HG03558 (cell line): ENCODE measurements at regions not wholly inside any gene's neighbourhood (a gene's known extent, or its start where the extent isn't known, plus 50 kb on each side); places are given as distances from the start of the nearest gene placed in this dataset.

Experiments
- ATAC-seq: cut with Tn5 transposase; IDR thresholded peaks from one replicate; pipeline ENCODE4 v1.9.1; 2021; ENCODE audit warnings: moderate number of reproducible peaks; ENCODE audit not compliant: unreplicated experiment; ENCODE audit errors: extremely low read depth

DNA sequence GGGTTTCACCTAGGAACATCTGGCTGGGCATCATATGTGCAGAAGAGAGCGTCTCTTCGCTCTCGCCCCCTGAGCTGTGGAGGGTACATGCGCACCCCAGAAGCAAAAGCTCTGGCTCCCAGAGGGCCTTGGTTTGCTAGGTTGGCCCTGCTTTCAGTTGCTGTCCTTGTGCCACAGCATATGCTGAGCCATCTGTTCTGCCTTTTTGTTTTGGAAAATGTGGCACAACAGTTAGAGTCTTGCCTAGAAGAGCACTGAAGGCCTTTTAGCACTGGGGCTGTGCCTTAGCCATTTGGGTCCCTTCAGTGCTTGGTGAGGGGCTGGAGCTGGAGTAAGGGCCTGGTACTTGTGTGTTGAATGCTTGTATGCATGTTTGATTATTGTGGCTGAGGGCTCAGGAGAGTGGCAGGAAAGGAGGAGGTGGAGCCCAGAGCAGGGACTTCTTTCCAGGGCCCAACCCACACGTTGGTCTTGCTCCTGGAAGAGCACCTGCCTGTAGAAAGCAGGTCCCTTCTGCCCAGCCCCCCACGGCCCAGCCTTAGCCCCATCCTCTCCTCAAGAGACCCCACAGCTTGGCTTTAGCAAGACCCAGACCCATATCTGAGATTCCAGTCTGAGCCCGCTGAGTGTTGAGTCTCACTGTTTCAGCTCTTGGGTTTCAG is 113.7 kb downstream of the SLC25A47 start:
- no peak for ATAC-seq

DNA sequence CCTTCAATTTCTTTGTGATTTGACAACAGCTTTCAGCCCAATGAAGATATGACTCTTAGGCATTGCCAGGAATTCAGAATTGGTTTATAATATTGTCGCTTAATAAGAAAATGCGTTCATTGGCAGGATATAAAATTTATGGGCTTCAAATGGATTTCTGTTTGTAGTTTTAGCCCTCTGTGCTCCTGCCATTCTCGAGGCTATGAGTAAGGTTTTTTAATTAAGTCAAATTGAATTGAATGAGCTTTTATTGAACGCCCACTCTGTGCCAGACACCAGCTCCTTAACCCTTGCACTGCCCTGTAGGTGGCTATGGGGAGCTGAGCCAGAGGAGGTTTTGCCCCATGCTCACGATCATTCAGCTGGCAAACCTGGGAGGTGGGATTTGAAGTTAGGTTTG is 115.1 kb downstream of the SLC25A47 start:
- no peak for ATAC-seq

DNA sequence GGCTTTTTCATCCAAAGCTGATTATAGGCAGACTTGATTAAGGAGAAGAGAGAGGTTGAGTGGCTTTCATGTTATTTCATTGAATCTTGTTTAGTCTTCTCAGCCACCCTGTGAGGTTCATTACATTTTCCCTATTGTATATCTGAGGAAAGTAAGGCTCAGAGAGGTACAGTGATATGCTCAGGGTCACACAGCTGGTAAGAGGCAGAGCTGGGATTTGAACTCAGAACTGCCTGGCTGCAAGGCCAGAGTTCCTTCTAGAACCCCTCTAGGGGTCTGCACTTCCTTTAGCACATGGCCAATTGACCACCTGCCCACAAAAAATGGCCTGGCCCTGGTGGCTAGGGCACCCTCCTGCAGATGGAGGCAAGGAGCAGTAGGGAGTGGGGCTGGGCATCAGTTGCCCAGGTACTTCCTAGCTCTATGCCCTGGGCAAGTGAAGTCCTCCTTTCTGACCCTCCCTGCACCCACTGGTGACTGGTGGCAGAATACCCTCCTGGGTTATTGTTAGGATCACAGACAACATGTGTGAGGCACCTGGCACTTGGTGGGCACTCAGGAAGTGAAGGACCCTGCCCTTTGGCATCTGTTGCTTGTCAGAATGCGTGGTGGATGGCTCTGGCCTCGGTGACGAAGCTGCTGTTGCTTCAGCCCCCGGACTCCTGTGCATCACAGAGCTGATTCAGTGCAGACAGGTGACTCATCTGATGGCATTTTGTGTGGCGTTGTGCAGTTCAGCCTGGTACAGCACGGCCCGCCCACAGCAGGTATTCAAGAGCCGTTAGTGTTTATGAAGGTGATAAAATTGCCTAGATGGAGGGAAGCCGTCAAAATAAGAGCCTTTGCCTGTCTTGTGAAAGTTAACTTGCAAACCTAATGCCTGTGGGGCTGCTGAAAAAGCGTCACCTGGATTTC is 115.8 kb downstream of the SLC25A47 start:
- no peak for ATAC-seq

GRCh38 chr14:100439781-100440180 is 116.6 kb downstream of the SLC25A47 start:
- no peak for ATAC-seq

DNA sequence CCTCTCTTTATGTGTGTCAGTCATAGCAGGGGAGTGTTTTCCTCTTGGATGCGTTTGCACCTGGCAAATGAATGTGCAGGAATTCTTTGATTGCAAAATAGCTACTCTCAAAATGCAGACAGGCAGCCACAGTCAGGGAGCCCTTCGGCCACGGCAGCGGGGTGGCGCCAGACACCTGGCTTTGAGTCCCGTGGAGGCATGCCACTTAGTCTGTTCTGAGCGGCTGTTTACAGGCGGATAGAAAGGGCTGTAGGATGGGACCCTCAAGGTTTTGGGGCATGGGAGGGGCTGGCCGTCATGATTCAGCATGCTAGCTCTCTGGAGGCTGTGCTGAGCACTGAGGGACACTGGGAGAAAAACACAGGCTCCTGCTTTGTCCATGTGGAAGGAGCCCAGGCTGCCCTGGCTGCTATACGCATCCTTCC is 117.1 kb downstream of the SLC25A47 start:
- no peak for ATAC-seq

DNA sequence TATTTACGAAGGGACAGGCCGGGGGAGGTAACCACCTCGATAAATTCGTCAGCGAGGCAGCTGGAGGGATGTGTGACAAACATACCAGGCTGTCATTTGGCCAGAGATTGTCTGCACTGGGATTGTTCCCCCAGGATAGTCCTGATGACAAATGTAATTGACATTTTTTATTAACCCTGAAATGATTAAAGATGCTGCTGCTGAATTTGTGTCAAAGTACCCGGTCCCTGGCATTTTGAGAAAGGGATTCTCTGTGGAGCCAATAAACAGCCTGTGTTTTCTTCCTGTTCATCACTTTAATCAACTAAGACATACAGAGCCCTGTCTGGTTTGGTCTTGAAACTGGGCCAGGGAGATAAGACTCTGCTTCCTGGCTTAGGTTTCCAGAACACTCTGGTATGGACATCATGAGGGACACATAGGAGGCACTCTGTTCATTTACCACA is 117.6 kb downstream of the SLC25A47 start:
- no peak for ATAC-seq

GRCh38 chr14:100441271-100441947 is 118.3 kb downstream of the SLC25A47 start:
- ATAC-seq: no peak

DNA sequence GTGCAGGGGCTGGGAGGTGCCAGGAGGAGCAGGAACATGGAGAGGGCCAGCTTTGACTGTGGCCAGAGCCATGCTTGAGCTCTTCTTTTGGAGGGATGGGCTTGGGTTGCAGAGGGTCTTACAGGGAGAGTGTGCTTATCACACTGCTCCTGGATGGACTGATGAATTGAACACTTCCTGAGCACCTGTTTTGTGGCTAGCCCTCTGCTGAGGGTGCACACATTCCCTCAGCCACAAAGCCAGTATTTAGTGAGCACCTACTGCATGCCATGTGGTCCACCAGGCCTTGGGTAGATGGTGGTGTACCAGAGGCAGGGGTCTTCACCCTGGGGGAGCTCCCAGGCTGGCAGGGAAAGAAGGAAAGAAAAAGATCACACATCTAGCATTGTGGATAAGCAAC is 118.9 kb downstream of the SLC25A47 start:
- no peak for ATAC-seq

GRCh38 chr14:100442498-100443490 is 119.7 kb downstream of the SLC25A47 start:
- no peak for ATAC-seq

- ATAC-seq: no peak
Measured at GRCh38 chr14:100443603-100444002, 120.5 kb downstream of the SLC25A47 start.

DNA sequence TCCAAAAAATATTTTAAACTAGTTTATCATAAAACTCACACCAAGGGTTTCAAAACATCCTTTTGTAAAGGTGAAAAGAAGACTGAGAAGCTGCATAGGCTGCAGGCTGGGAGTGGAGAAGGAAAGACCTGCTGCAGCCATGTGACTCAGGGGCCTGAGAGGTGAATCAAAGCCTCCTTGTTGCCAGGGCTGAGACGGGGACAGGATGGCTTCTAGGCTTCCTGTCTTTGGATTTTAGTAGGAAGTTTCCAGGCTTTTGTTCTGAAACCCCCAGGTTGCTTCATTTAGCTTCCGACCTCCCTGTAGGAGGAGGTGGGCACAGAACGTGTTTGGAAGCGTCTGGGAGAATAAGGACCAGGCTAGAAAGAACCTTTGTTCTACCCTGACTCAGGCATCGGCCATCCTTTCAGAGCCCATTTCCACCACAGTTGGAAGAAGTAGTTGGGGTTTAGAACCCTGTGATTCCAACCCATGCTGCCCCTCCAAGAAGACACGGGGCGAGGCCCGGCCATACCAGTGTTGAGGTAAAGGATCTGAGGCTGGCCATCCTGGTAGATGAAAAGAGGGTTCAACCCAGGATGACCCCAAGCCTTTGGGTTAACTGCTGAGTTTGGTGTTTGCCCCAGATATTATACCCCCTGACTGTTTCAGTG is 122.4 kb downstream of the SLC25A47 start:
- ATAC-seq: no peak

GRCh38 chr14:100446572-100446971 is 123.4 kb downstream of the SLC25A47 start:
- no peak for ATAC-seq

- no peak for ATAC-seq
Measured at GRCh38 chr14:100448376-100448775, 125.2 kb downstream of the SLC25A47 start.

DNA sequence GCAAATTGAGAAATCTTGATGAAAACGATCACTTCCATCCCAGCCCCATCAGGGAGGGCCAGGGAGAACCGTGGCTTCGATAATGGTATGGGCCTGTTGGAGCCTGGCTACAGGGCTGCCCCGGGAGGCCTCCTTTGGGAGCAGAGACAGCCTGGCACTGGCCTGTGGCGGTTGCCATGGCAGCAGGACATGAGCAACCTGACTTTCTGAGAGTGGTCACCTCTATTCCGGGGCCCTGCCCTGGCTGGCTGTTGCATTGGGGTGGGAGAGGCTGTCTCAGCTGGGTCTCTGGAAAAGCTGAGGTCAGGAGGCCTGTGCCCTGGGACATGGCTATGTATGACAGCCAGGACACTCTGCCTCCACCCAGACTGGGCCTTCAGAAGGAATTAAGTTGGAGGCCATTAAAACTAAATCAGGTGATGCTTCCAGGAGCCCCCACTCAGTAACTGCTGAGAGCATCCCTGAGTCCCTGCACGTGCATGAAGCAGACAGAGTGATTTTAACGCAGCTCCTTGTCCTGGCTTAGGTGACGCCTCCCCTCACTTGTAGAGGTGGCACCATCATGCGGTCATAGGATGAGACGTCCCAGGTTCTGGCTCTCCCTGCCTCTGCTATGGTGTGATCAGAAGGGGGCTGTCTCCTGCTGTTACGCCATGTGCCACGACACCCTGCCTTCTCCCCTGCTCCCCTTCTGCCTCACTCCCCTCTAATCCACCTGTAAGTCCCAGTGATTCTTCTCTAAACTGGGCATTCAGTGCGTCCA is 126.3 kb downstream of the SLC25A47 start:
- ATAC-seq: no peak

DNA sequence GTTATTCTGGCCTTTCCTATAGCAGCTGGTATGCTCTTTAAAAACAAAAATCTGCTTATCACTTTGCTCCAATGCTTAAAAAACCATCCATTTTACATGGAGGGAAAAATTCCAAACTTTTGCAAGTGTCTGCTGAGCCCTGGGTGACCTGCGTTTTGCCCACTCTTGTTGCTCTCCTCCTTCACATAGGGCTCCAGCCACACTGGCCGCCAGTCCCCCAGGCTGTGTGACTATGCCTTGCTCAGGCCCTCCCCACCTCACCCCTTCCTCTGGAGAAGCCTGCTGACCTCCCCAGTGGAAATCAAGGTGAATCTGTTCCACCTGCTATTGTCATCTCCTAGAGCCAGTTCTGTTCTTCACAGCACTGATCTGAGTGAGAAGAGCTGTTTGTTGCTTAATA is 126.9 kb downstream of the SLC25A47 start:
- ATAC-seq: no peak

GRCh38 chr14:100450736-100451135 is 127.6 kb downstream of the SLC25A47 start:
- no peak for ATAC-seq

DNA sequence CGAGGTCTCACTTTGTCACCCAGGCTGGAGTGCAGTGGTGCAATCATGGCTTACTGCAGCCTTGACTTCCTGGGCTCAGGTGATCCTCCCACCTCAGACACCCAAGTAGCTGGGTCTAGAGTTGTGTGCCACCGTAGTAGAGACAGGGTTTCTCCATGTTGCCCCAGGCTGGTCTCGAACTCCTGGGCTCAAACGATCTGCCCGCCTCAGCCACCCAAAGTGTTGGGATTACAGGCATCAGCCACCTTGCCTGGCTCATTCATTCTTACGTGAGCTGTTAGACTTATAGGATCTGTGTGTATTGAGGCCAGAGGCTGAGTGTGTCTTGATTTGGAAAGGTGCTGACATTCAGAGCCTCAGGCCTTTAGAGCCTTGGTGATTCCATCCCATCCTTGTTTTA is 128.1 kb downstream of the SLC25A47 start:
- ATAC-seq: no peak

GRCh38 chr14:100453930-100454329 is 130.8 kb downstream of the SLC25A47 start:
- ATAC-seq: no peak

GRCh38 chr14:100454437-100454836 is 131.3 kb downstream of the SLC25A47 start:
- ATAC-seq: no peak
